ENCODE measurements at regions not wholly inside any gene's neighbourhood (a gene's known extent, or its start where the extent isn't known, plus 50 kb on each side); places are given as distances from the start of the nearest gene placed in this dataset.

GRCh38 chr14:76305268-76305826, 70.6 kb upstream of the ESRRB start:
- TF ChIP-seq, protein P1, sequence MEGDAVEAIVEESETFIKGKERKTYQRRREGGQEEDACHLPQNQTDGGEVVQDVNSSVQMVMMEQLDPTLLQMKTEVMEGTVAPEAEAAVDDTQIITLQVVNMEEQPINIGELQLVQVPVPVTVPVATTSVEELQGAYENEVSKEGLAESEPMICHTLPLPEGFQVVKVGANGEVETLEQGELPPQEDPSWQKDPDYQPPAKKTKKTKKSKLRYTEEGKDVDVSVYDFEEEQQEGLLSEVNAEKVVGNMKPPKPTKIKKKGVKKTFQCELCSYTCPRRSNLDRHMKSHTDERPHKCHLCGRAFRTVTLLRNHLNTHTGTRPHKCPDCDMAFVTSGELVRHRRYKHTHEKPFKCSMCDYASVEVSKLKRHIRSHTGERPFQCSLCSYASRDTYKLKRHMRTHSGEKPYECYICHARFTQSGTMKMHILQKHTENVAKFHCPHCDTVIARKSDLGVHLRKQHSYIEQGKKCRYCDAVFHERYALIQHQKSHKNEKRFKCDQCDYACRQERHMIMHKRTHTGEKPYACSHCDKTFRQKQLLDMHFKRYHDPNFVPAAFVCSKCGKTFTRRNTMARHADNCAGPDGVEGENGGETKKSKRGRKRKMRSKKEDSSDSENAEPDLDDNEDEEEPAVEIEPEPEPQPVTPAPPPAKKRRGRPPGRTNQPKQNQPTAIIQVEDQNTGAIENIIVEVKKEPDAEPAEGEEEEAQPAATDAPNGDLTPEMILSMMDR (IDR thresholded peaks at IDR 0.05): no peak
- TF ChIP-seq POLR2A (IDR thresholded peaks at IDR 0.05): no peak
- H3K36me3 ChIP-seq (replicated peaks in 1 of 2): no peaks in the 10 kb centered on the region
- no peak for DNase-seq
- H3K4me3 ChIP-seq: no peak overlapping the region
- no peaks in the 10 kb centered on the region for H3K27me3 ChIP-seq
- intact Hi-C loops (cut with DNase I): no loop called here
- H3K4me1 ChIP-seq (replicated peaks in 1 of 2): no peaks in the 10 kb centered on the region
- H3K27ac ChIP-seq: no peak overlapping the region
- no peaks in the 10 kb centered on the region for H3K9me3 ChIP-seq (replicated peaks in 1 of 3)
- 68 to 76% (median 72%) methylated on average over 9 to 11 of the region's 11 CpGs for WGBS, 4 donors

DNA sequence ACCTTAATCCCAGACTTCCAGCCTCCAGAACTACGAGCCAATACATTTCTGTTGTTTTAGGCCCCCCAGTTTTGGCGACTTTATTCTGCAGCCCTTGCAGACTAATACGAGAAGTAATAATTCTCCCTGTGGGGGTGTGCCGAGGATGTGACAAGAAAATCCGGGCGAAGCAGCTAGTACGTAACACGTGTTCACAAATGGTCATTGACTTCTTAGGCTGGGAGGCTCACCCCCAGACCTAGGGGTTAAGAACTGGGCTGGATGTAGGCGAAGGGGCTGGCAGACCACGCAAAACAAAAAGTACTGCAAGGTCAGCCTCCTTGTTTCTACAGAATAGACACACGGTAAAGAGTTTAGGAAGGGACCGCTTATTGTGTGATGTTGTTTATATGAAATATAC, 69.8 kb upstream of the ESRRB start:
- intact Hi-C loops (cut with DNase I): no loop called here
- 81 to 89% (median 86%) methylated on average over 12 of the region's 12 CpGs for WGBS, 4 donors
- Histone ChIP-seq H3K9me3 (replicated peaks in 1 of 3) (no peaks in the 10 kb centered on the region), H3K27ac (no peak overlapping the region), H3K4me3 (no peak overlapping the region), H3K4me1 (replicated peaks in 1 of 2) (no peaks in the 10 kb centered on the region), H3K36me3 (replicated peaks in 1 of 2) (no peaks in the 10 kb centered on the region), H3K27me3 (no peaks in the 10 kb centered on the region)
- no peak for DNase-seq
- no peak for TF ChIP-seq POLR2A (IDR thresholded peaks at IDR 0.05)
- TF ChIP-seq, protein P1 (IDR thresholded peaks at IDR 0.05): no peak

DNA sequence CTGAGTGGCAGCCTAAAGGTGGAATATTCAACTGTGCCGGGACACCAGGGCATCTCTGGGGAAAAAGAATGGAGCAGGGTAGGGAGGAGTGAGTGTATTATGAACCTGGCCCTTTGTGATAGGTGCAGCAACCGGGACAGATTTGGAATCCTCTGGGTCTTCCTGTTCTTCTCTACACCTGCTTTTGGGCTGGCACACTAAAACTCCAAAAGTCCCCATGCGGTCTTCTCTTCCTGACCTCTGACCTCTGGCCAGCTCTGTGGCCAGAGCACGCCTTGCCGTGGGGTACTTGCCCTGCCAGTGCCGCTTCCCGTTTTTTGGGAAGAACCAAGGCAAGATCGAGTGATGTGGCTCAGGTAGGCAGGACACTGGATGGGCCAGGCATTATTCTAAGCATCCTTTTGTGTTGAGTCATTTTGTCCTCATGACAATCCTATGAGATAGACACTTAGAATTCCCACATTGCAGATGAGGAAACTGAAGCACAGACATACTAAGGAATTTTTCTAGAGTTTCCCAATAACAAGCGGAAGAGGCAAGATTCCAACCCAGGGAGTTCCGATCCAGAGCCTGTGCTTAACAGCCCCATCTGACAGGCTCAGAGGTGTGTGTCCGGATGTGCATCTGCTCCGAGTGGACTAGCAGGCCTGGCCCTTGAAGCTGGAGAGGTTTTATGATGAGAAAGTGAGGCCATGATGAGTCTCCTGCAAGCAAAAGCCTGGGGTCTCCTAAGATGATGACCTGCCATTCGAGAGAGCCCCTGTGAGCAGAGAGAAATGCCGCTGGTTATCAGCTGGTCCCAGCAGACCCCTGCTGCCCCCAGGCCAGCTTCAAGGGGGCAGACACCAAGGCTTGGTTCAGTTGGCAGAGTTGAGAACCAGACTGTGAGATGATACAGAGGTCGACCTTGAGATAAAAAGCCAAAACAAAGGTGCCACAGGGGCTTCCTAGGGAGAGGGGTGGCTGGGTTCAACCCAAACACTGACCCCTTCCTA, 67.9 kb upstream of the ESRRB start:
- DNase-seq: no peak
- H3K27ac ChIP-seq: no peak overlapping the region
- H3K9me3 ChIP-seq (replicated peaks in 1 of 3): no peaks in the 10 kb centered on the region
- no peaks in the 10 kb centered on the region for H3K4me1 ChIP-seq (replicated peaks in 1 of 2)
- H3K36me3 ChIP-seq (replicated peaks in 1 of 2): no peaks in the 10 kb centered on the region
- intact Hi-C loops (cut with DNase I): no loop called here
- no peaks in the 10 kb centered on the region for H3K27me3 ChIP-seq
- TF ChIP-seq POLR2A (IDR thresholded peaks at IDR 0.05): no peak
- TF ChIP-seq, protein P1 (IDR thresholded peaks at IDR 0.05): no peak
- no peak overlapping the region for H3K4me3 ChIP-seq
- WGBS, 4 donors: 85 to 90% (median 86%) methylated on average over 13 to 15 of the region's 15 CpGs

DNA sequence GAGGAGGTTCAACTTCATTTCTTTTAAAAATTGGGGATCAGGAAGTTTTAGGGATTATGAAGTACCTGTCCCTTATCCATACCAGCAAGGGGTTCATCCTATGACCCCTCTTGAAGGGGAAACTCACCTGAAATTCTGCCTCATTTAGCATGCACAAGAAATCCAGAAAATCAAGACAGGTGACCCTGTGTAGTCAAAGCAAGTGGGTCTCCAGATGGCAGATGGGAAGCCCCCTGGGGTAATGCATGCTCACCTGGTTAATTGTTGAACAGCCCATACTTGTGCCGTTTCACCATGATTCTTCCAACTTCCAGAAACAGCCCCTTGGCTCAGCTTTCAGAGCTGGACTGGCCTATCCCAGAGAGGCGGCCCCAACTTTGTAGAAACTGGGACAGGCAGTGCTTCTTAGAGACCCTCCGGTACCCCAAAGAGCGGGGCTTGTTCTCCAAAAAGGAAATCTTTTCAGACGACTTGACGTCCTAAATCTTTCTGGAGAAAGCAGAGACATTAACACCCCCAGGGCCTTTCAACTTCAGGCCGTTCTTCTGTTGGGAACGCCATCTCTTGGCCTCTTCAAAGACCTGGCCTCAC, 66.3 kb upstream of the ESRRB start:
- no peak for TF ChIP-seq POLR2A (IDR thresholded peaks at IDR 0.05)
- TF ChIP-seq, protein P1 (IDR thresholded peaks at IDR 0.05): no peak
- no peak for DNase-seq
- 71 to 89% (median 80%) methylated on average over 8 of the region's 8 CpGs for WGBS, 4 donors
- Histone ChIP-seq H3K36me3 (replicated peaks in 1 of 2) (no peaks in the 10 kb centered on the region), H3K27me3 (no peaks in the 10 kb centered on the region), H3K9me3 (replicated peaks in 1 of 3) (no peaks in the 10 kb centered on the region), H3K27ac (no peak overlapping the region), H3K4me1 (replicated peaks in 1 of 2) (no peaks in the 10 kb centered on the region), H3K4me3 (no peak overlapping the region)
- intact Hi-C loops (cut with DNase I): no loop called here

Measured in adrenal gland (tissue), 9 donors.